Rectal smooth muscle tissue (tissue), 1 donor: ENCODE measurements at regions not wholly inside any gene's neighbourhood (a gene's known extent, or its start where the extent isn't known, plus 50 kb on each side); places are given as distances from the start of the nearest gene placed in this dataset.
"Not testable (repeated sequence)": the region's sequence is repeated elsewhere in the genome, so short reads cannot be mapped to it uniquely, and the experiment has no call there.

Source experiments
- H3K27ac ChIP-seq: one replicate; pipeline ENCODE4 v1.7.0; 2013; ENCODE audit warnings: low read depth, low read length, inconsistent platforms
- H3K27me3 ChIP-seq: one replicate; pipeline ENCODE4 v1.7.0; 2013; ENCODE audit warnings: low read length; ENCODE audit not compliant: control insufficient read depth, insufficient read depth
- H3K36me3 ChIP-seq: one replicate; pipeline ENCODE4 v1.7.0; 2013; ENCODE audit warnings: low read length; ENCODE audit not compliant: control insufficient read depth, insufficient read depth
- H3K4me1 ChIP-seq: one replicate; pipeline ENCODE4 v1.7.0; 2013; ENCODE audit warnings: low read length; ENCODE audit not compliant: control insufficient read depth, insufficient read depth
- H3K4me3 ChIP-seq: one replicate; pipeline ENCODE4 v1.7.0; 2013; ENCODE audit warnings: low read length
- H3K9ac ChIP-seq: one replicate; pipeline ENCODE4 v1.7.0; 2013; ENCODE audit warnings: low read length

DNA sequence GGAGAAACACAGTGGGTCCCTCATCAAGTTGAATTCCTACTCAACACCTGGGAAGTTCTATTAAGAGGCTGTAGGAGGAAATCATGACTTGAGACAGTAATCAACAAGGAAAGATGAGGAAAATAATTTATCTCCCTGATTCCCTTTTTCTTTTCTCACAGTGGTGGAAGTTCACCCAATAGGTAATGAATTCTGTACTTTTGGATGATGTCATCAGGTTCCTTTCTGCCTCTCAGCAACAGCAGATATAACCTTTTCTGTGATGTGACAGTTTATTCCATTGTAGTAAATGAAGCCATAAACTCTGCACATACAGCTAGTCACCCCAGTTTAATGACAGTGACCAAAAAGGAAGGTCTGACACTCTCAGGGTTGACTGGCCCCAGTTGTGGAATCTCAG is 1265.0 kb downstream of the NXPH1 start:
- H3K27ac ChIP-seq = no peak overlapping the region
- no peaks in the 10 kb centered on the region for H3K4me1 ChIP-seq
- H3K27me3 ChIP-seq = no peaks in the 10 kb centered on the region
- H3K36me3 ChIP-seq = no peaks in the 10 kb centered on the region
- no peak overlapping the region for H3K9ac ChIP-seq
- H3K4me3 ChIP-seq = no peak overlapping the region

DNA sequence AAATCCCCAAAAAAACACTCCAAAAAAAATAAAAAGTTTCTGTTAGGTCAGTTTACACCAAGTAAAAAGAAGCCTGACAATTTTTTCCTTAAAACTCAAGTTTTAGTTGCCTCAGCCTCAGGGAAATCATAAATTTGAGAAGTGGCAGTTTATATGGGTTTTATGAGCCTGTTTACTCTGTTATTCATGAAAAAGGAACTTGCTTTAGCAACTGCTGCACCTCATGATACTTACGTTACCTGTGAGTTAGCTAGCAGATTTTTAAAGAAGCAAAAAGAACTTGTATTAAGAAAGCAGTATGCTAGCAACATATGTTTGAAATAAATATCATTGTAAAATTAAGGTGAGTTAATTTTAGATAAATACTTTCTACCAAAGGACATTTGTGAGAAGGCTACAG is 1264.5 kb upstream of the PHF14 start:
- H3K4me1 ChIP-seq = no peaks in the 10 kb centered on the region
- no peak overlapping the region for H3K27ac ChIP-seq
- no peak overlapping the region for H3K4me3 ChIP-seq
- H3K9ac ChIP-seq = no peak overlapping the region
- no peaks in the 10 kb centered on the region for H3K27me3 ChIP-seq
- H3K36me3 ChIP-seq = no peaks in the 10 kb centered on the region

DNA sequence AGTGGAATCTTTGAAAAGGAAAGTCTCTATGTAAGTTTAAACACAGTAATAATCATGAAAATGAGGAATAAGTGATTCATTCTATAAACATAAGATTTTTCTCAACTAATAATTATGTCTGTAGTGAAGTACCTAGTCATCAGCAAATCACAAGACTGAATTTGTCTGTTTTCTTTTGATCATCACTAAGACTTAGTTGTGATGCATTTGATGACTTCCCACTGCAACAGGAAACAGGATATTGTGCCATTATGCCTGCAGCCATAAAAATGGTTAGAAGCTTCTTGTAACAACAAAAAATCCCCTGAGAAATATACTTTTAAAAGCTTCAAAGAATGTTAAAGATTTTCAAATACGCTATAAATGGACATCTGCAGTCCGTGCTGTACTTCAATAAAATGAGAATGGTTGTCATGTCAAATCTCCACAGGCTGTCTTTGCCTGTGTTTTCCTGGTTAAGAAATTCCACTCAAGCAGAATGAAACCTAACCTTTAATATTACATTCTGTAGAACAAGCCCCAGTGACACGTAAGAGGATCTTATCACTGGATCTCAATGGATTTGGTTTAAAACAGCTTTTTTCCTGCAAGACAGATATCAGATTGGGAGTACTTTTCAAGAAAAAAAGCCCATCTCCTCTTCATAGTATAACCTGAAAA is 1262.3 kb upstream of the PHF14 start:
- Histone ChIP-seq H3K36me3 (no peaks in the 10 kb centered on the region), H3K4me1 (no peaks in the 10 kb centered on the region), H3K27ac (no peak overlapping the region), H3K27me3 (no peaks in the 10 kb centered on the region), H3K4me3 (no peak overlapping the region), H3K9ac (no peak overlapping the region)

DNA sequence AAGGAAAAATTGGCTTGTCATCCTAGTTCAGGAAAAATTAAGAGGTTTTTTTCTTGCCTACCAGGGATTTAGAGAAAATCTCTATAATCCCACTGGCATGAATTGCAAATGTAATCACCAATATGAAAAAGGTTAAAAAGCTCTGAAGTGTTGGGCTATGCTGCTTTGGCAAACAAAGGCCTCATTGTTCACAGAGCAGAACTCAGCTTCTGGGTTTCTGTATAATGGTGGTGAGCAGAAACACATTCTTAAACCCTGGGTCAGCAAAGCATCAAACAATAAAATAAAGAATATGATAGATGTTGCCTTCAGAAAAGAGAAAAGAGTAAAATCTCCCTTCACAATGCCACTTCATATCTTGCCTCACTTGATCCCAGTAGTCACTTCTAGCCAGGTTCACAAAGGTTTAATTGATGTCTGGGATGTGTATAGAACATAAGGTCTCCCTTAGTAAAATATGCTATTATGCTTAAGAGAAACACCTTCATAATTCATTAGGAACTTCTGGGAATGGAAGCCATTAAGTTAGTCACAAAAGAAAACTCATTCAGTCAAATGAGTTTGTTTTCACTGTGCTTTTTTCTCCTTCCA is 1255.5 kb upstream of the PHF14 start:
- no peak overlapping the region for H3K9ac ChIP-seq
- no peak overlapping the region for H3K4me3 ChIP-seq
- no peaks in the 10 kb centered on the region for H3K27me3 ChIP-seq
- no peaks in the 10 kb centered on the region for H3K36me3 ChIP-seq
- no peaks in the 10 kb centered on the region for H3K4me1 ChIP-seq
- no peak overlapping the region for H3K27ac ChIP-seq

DNA sequence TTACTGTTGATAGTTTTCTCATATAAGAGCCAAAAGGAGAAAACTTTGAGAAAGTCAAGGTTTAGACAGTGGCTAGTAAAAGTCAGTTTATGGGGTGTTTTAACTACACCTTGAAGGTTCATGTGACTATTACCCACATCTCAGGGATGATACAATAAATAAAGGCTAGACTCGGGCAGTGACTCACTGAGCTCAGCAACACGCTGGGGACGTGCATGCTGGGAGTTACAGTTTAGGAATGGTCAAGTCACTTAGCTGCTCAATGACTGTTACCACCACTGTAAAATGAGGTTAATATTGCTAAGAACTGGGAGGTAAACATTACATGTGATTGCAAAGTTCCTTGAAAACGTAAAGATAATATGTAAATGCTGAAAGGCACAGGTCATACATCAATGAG is 1254.4 kb upstream of the PHF14 start:
- H3K27ac ChIP-seq = no peak overlapping the region
- no peaks in the 10 kb centered on the region for H3K4me1 ChIP-seq
- H3K36me3 ChIP-seq = no peaks in the 10 kb centered on the region
- H3K27me3 ChIP-seq = no peaks in the 10 kb centered on the region
- H3K4me3 ChIP-seq = no peak overlapping the region
- H3K9ac ChIP-seq = no peak overlapping the region

DNA sequence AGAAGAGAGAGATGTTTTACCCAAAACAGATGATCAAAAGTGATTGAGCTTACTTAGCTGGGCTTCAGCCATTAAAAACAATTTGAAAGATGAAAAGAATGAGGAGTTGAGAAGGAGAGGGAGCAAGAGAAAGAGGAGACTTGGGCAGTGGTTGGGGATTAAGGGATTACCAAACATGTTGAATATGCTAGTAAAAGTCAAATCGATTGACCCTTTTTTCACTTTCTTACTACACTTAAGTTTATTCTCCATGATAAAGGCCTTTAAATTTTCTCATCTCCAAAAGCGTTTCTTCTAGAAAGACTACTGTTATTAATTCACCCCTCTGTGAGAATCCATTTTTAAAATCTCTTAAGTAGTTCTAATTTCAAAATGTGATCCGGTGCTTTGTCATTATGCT is 1254.0 kb upstream of the PHF14 start:
- no peak overlapping the region for H3K4me3 ChIP-seq
- no peaks in the 10 kb centered on the region for H3K36me3 ChIP-seq
- H3K9ac ChIP-seq = no peak overlapping the region
- no peaks in the 10 kb centered on the region for H3K4me1 ChIP-seq
- H3K27me3 ChIP-seq = no peaks in the 10 kb centered on the region
- no peak overlapping the region for H3K27ac ChIP-seq

DNA sequence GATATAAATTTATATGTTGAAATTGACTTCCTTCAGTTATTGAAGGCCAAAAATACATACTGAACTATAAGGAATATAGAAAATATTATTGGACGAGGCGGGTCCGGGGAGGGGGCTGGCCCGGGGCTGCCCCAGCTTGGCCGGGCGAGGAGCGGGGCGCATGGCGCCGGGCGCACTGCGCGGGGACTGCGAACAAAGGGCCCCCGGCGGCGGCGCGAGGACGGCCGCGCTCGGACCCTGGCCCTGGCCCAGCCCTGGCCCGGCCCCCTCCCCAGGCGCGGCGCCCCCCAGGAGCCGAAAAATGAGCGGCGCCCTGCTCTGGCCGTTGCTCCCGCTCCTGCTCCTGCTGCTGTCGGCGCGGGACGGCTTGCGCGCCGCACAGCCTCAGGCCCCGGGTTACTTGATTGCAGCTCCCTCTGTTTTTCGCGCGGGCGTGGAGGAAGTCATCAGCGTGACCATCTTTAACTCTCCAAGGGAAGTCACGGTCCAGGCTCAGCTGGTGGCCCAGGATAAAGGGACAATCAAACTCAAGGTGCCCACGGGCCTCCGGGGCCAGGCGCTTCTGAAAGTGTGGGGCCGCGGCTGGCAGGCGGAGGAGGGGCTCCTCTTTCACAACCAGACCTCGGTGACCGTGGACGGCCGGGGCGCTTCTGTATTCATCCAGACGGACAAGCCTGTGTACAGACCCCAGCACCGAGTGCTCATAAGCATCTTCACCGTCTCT is 1247.6 kb upstream of the PHF14 start:
- not testable (repeated sequence) for H3K27ac ChIP-seq, H3K4me1 ChIP-seq, H3K27me3 ChIP-seq, H3K4me3 ChIP-seq, H3K36me3 ChIP-seq, H3K9ac ChIP-seq

DNA sequence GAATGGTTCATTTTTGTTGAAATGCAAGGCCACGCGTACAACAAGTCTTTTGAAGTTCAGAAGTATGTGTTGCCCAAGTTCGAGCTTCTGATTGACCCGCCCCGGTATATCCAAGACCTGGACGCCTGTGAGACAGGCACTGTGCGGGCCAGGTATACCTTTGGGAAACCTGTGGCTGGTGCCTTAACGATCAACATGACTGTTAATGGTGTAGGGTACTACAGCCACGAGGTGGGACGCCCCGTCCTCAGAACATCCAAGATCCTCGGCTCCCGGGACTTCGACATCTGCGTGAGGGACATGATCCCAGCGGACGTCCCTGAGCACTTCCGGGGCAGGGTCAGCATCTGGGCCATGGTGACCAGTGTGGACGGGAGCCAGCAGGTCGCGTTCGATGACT is 1246.9 kb upstream of the PHF14 start:
- not testable (repeated sequence) for H3K4me3 ChIP-seq, H3K9ac ChIP-seq

DNA sequence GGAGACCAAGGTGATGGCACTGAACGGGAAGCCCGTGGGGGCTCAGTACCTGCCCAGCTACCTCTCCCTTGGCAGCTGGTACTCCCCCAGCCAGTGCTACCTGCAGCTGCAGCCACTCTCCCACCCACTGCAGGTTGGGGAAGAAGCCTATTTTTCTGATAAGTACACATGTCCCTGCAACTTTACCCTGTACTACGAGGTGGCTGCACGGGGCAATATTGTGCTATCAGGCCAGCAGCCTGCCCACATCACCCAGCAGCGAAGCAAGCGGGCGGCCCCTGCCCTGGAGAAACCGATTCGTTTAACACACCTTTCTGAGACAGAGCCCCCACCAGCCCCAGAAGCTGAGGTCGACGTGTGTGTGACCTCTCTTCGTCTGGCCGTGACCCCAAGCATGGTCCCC is 1246.2 kb upstream of the PHF14 start:
- not testable (repeated sequence) for H3K27ac ChIP-seq, H3K9ac ChIP-seq, H3K36me3 ChIP-seq, H3K27me3 ChIP-seq, H3K4me3 ChIP-seq, H3K4me1 ChIP-seq

More for the DNA sequence above, 1246.9 kb upstream of the PHF14 start:
- H3K36me3 ChIP-seq, H3K4me1 ChIP-seq, H3K27ac ChIP-seq, H3K27me3 ChIP-seq: not testable (repeated sequence)

DNA sequence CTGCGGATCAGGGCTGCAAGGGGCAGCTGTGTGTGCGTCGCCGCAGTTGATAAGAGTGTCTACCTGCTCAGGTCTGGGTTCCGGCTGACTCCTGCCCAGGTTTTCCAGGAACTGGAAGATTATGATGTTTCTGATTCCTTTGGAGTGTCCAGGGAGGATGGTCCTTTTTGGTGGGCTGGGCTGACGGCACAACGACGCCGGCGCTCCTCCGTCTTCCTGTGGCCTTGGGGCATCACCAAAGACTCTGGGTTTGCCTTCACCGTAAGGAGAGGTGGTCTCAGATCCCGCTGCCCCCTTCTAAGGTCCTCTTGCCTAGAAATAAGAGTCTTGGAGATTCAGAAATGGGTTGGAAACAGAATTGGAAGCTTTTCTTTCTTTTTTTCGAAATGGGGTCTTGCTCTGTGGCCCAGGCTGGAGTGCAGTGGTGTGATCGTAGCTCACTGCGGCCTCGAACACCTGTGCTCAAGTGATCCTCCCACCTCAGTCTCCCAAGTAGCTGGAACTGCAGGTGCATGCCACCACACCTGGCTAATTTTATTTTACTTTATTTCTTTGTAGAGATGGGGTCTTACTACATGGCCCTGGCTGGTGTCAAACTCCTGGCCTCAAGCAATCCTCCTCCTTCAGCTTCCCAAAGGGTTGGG is 1245.5 kb upstream of the PHF14 start:
- H3K27me3 ChIP-seq, H3K4me1 ChIP-seq, H3K36me3 ChIP-seq, H3K27ac ChIP-seq, H3K9ac ChIP-seq, H3K4me3 ChIP-seq: not testable (repeated sequence)

DNA sequence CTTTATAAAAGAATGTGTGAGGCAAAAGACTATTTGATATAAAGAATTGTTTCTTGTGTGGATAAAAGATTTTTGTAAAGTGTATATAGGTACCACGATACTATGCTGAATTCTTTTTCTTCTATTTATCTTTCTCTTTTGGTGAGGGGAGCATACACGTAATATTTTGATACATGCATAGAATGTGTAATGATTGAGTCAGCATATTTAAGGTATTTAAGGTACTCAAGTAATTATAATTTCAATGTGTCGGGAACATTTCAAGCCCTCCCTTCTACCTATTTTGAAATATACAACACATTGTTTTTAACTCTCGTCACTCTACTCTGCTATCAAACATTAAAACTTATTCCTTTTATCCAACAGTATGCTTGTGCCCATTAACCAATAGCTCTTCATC is 1221.6 kb upstream of the PHF14 start:
- no peak overlapping the region for H3K9ac ChIP-seq
- no peaks in the 10 kb centered on the region for H3K36me3 ChIP-seq
- no peaks in the 10 kb centered on the region for H3K4me1 ChIP-seq
- no peak overlapping the region for H3K27ac ChIP-seq
- no peak overlapping the region for H3K4me3 ChIP-seq
- H3K27me3 ChIP-seq = no peaks in the 10 kb centered on the region

DNA sequence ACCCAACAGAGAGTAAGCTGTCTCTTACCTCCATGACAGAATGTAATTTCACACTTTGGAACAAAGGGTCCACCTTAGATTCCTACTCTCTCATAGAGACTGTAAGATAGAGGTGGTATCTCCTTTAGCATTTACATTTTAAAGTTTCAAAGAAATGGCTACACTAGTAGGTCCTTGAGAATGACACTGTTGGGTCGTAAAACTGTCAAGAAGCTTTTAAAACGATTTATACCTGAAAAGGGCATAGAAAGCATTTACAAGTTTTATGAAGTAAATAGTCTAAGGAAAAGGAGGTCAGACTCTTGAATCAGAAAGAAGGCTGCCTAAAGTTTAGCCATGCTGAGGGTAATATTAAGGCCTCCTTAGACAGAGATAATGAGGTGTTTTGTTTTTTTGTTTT is 1212.4 kb upstream of the PHF14 start:
- Histone ChIP-seq H3K27ac (no peak overlapping the region), H3K9ac (no peak overlapping the region), H3K27me3 (no peaks in the 10 kb centered on the region), H3K4me3 (no peak overlapping the region), H3K4me1 (no peaks in the 10 kb centered on the region), H3K36me3 (no peaks in the 10 kb centered on the region)
